Skeletal muscle cell (primary cell): ENCODE measurements at regions not wholly inside any gene's neighbourhood (a gene's known extent, or its start where the extent isn't known, plus 50 kb on each side); places are given as distances from the start of the nearest gene placed in this dataset.

ENCODE experiments used
- DNase-seq: peaks from one replicate; pipeline ENCODE4 v3.0.0-alpha.2; 2010; ENCODE audit warnings: low read depth
- H3K4me3 ChIP-seq: 2 replicates; pipeline ENCODE4 v1.5.1; 2011; ENCODE audit warnings: low read depth, mild to moderate bottlenecking, control low read depth, low read length, moderate library complexity

DNA sequence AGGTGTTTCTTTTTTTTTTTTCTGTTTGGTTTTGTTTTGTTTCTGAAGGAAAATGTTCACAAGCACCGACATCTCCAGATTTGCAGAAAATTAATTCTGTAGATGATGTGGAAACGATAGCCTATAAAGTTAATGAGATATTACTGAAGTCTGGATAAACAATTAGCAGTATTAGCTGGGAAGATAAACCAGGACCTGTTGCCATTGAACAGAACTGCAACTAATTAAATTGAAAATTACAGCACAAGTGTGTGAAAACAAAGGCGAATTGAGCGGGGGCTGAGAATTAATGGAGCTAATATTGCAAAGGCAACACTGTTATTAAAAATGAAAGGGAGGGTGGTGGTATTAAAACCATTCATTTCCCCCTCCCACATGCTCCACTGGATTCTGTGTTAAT, 107.5 kb upstream of the AJAP1 start:
- no peak overlapping the region for H3K4me3 ChIP-seq
- DNase-seq = no peak

DNA sequence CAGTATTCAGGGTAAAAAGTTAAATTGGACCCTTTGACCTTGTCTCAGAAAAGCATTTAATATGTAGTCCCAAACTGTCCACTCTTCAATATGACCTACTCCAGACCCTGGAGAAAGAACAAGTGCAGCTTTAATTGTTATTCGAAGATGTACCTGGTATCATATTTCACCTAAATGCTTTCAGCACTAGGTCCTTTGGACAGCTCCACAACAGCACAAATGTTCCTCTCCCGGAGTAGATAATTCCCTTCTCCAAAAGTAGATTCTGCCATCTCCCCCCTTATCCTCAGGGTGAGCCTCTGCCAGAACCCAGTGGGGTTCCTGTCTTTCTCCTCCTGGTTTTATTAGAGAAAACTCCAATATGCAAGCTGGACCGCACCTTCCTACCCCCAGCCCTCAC, 104.5 kb upstream of the AJAP1 start:
- no peak overlapping the region for H3K4me3 ChIP-seq
- no peak for DNase-seq

DNA sequence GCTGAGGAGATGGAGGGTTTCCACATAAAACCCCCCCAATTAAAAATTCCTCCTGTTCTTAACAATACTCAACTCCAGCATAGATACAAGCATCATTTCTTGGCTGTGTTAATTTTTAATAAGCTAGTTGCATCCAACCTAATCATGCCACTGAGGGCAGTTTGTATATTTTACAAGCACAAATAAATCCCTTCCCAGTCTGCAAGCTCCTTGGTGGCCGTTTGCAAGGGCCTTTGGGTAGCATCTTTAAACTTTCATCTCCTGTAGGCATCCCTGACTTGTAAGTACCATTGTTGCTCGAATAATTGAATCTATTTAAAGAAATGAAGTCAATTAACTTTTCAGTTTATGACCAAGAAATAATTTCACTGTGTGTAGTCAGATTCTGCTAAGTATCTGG, 103.5 kb upstream of the AJAP1 start:
- H3K4me3 ChIP-seq = no peak overlapping the region
- DNase-seq = no peak

DNA sequence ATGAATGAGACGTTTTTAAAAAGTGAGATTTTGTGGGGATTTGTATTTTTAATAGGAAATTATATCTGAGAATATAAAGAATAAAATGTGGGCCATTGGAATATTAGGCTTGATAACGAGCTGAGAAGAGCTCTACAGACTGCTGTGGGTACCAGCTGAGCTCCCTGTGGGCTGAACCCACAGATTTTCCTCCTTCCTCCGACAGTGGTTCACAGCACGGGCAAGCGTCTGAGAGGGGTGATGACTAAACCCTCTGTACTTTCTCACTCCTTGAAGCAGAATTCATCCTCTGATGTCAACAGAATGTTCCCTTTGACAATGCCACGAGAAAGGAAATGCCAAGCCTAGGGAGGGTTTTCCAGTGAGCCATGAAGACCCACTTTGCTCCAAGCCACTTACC, 102.7 kb upstream of the AJAP1 start:
- no peak for DNase-seq

DNA sequence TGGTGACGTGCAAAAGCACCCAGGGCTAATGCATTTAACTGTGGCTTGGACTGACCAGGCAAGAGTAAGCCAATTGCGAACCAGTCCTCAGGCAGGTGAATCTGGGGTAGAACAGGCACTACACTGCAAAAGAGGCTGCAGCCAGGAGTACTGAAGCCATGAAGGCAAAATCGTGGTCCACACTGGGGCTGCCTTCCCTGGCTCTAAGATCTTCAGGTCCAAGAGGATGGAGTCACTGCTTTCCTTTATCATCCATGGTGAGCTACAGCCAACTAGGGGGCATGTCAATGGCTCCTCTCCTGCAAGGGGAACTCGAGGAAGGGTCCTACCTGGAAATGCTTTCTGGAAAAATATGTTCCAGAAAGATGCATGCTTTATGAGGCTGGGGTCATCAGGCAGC, 100.6 kb upstream of the AJAP1 start:
- no peak overlapping the region for H3K4me3 ChIP-seq
- no peak for DNase-seq

More for the DNA sequence above, 102.7 kb upstream of the AJAP1 start:
- no peak overlapping the region for H3K4me3 ChIP-seq

DNA sequence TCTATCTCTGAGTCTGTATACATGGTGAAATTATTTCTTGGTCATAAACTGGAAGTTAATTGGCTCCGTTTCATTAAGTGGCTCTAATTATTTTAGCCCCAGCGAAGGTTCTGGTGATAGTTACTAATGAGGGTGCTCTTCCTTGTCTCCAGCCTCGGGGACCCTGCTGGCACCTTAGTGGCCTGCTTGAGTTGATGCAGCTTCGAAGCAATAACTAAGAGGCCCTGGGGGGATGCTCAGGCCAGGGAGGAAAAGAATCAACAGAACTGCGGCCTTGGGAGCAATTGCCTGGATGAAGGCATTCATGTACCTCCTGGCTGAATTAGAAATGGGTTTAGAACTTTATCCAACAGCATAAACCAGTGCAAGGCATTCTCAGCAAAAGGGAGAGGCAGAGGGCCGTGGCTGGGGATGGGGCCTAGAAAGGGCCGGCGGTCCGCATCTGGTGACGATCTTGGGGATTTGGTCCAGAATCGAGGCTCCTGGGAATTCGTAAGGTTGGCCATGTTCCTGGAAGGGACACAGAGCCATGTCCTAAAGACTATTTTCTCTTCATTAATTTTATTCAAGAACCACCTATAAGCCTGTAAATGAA, 100.0 kb upstream of the AJAP1 start:
- no peak overlapping the region for H3K4me3 ChIP-seq
- DNase-seq = no peak

DNA sequence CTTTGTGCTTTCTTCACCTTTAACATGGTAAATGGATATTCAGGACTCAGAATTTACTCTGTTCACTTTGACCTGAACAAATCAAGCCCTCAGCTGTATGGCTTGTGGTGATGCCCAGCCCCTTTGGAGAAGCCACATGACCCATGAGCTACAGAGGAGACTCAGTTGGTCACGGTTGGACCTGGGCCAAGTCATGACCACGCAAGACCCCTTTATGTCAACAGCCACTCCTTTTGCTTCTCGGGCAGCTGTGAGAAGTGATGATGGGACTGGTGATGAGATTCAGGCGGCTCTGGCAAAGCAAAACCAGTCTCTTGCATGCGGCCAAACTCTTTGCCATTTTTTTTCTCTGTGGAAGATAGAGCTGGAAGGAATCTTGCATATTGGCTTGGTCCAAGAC, 96.5 kb upstream of the AJAP1 start:
- no peak for DNase-seq
- H3K4me3 ChIP-seq = no peak overlapping the region

DNA sequence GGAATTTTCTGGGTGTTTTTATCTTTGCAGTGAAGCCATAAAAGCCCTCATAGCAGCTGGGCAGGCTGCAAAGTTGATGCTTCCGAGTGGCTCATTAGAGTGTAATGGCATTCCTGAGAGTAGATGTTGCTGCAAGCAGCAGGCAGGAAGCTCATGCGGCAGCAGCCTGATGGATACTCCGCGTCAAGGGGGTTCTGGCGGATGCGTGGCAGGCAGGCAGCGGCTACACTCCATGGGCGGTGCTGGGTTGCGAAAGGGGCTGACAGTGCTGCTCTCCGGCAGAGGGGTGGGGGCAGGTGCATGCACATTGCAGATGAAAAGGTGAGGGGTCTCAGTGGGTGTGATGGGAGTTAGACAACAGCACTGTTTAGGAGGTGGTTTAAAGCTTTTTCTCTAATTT, 93.2 kb upstream of the AJAP1 start:
- DNase-seq = no peak

DNA sequence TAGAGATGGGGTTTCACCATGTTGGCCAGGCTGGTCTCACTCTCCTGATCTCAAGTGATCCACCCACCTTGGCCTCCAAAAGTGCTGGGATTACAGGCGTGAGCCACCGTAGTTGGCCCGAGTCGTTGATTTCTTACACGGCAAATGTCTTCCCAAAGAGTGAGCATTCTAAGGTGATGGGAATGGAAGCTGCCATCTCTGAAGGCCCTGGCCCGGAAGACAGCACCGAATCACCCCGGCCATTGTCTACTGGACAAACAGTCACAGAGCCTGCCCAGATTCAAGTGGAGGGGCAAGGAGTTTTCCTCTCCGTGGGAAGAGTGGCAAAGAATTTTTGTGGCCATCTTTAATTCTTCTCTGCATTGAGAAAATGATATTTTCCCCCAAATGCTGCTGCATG, 92.1 kb upstream of the AJAP1 start:
- no peak overlapping the region for H3K4me3 ChIP-seq
- DNase-seq = no peak

More for the DNA sequence above, 93.2 kb upstream of the AJAP1 start:
- no peak overlapping the region for H3K4me3 ChIP-seq

DNA sequence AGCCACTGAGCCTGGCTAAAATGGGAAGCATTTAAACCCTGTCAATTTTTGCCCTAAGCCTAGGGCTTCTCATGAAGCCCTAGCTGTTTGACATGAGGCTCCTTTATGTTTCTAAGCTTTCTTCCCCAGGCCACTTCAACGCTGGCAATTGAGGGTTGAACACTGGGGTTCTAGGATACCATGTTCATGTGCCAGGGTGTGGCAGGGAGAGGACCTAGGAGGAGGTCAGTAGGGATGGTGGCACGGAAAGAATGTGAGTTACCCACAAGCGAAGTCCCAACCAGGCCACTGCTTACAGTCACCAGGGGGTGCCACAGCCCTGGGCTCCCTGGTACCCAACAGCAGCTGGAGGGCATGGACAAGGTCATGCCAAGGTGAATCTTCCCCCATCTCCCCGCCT, 90.8 kb upstream of the AJAP1 start:
- no peak overlapping the region for H3K4me3 ChIP-seq
- DNase-seq = no peak

DNA sequence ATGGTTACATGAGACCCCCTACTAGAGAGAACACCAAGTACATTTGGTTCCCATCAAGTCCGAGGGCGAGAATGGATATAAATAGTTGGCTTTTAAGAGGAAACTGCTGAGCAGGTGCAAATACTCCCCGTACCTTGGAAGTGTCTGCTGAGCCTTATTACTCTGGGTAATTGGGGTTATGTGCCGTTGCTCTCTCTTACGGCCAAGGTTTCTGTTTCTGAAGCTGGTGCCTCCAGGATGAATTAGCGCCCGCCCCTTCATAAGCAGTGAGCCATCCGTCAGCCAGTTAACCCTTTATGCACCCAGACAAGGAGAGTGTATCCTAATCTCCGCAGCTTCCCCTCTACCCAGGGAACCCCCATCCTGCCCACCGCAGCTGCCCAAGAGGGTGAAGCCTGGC, 90.4 kb upstream of the AJAP1 start:
- no peak overlapping the region for H3K4me3 ChIP-seq
- no peak for DNase-seq

DNA sequence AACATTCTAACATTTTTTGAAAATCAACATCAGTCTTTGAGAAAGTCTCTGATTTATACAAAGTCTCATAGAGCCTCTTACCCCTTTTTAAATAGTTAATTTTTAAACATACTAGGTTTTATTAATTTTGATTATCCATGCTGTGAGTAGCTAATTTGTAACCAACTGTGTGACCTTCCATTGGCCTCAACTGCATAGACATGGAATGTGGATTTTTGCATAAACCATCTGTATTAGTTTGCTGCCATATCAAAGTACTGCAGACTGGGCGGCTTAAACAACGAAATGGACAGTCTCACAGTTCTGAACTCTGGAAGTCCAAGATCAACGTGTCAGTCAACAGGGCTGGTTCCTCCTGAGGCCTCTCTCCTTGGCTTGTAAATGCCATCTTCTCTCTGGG, 89.2 kb upstream of the AJAP1 start:
- DNase-seq = no peak
- no peak overlapping the region for H3K4me3 ChIP-seq

DNA sequence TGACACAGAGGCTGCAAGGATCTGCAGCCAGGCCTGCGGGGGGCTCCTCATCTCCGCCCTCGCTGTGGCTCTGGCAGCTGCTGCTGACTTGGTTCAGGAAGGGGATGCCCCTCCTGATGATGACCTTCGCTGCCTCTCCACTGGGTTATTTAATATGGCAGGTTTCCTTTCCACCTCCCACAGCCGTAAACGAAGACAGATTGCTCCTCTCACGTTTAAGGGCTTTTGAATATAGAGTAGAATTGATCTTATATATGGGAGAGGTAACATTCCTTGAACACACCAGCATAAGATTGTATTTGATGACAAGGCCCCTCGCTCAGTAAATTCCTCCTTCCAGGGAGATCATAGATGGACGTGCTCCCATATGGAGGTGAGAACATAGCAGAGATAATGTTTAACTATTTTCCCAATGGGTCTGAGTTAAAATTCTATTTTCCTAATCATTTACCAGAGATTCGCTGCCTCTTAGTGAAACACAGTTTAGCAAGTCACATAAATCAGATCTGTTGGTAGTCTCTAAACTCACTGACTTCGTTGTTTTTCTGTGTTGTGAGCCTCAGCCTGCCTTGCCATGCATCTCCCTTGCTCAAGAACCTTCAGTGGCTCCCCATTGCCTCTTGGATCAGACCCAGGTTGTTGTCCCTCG, 88.5 kb upstream of the AJAP1 start:
- H3K4me3 ChIP-seq = no peak overlapping the region
- no peak for DNase-seq

DNA sequence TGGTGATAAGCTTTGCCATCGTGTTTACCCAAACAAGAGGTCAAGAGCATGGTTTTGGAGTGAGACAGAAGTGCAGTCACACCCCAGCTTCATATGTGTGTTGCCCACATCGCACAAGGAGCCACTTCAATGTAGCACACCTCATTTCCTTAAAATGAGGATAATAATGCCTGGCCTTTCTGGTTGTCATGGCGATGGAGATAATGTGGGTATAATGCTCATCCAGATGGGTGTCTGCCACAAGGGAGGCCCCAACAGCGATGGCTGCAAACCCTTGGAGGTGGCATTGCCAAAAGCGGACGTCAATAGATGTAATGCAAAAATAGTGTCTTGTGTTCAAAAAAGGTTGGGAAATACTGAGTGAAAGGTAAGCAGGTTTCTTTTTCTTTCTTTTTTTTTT, 83.1 kb upstream of the AJAP1 start:
- no peak overlapping the region for H3K4me3 ChIP-seq
- no peak for DNase-seq

DNA sequence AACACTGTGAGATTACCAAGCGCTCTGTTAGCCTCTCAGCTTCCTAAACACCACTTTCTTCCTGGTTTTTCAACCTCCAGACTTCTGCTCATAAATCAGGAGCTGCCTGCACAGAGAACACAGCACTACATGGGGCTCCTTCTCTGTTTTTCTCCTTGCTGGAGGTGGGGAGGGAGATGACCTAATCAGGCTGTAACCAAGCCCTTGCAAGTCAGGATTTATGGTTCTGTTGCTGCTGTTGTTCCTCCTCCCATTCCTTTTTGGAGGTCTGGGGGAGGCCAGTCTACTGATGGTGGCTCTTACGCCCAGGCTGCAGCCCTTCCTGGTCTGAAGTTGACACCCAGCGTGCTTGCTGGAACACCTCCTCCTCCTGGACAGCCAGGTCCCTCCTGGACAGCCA, 80.9 kb upstream of the AJAP1 start:
- no peak for DNase-seq
- no peak overlapping the region for H3K4me3 ChIP-seq

DNA sequence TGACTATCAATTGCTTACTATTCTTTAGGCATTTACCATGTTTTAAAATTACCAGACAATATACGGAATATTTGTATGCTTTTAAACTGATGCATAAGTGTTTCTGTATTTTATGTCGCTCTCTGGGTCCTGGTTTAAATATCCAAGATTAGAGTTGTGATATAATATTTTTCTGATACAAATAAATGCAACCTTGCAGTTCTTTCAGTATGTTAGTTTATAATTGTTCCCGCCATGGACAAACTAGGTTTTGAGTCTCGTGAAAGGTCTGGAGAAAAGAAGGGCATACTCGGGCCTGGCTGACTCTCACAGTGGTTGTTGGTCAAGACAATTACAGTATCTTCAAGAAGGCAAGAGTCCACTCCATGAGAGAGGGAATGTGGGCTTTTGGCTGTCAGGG, 72.6 kb upstream of the AJAP1 start:
- H3K4me3 ChIP-seq = no peak overlapping the region
- no peak for DNase-seq

DNA sequence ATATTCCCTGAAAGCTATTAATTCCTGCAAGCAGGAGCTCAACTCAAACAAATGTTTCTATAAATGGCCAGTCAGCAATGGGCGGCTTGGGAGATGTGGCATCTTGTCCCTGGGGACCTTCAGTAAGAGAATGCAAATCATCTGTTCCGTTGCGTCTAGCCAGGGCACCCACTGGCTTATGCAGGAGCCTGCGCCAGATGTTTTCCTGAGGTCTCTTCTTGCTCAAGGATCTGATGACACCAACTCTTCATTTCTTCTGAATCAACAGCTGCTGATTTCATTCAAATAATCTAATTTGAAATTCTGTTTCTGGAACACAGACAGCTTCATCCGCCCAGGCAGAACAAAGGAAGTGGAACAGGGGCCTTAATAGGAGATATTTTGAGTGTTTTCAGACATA, 70.0 kb upstream of the AJAP1 start:
- DNase-seq = no peak
- no peak overlapping the region for H3K4me3 ChIP-seq

DNA sequence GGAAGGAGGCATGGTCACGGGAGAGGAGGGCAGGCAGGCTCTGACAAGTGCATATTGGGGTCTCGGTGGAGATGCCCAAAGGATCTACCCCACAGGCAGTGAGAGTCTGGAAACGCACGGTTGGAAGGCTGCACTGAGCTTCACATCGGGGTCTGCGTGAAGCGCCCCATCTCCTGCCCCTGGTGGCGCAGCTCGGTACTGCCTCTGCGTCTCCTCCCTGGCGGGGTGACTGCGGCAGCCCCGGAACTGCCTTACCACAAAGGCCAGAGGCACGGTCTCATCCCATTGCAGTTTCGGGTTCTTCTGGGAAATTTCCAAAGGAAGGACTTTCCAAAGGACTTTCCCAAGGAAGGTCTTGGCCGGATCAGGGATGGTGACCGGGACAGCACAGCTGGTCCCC, 69.2 kb upstream of the AJAP1 start:
- no peak overlapping the region for H3K4me3 ChIP-seq
- DNase-seq = no peak

DNA sequence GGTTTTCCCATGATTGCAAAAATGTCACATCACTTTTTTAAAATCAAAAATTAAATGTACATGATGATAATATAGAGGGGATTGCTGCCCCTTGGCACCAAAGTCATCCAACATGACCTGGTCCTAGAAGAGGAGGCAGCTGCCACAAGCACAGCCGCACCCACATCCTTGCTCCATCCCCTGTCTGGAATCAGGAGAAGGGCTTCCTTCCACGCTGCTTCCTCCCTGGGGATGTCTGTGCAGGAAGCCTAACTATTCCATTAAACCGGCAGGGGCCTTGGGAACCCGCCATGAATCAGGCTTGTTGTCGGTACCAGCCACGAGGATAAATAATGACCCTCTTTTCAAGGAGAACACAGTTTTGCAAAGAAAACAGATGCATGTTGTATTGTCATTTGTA, 68.7 kb upstream of the AJAP1 start:
- DNase-seq = no peak
- no peak overlapping the region for H3K4me3 ChIP-seq

DNA sequence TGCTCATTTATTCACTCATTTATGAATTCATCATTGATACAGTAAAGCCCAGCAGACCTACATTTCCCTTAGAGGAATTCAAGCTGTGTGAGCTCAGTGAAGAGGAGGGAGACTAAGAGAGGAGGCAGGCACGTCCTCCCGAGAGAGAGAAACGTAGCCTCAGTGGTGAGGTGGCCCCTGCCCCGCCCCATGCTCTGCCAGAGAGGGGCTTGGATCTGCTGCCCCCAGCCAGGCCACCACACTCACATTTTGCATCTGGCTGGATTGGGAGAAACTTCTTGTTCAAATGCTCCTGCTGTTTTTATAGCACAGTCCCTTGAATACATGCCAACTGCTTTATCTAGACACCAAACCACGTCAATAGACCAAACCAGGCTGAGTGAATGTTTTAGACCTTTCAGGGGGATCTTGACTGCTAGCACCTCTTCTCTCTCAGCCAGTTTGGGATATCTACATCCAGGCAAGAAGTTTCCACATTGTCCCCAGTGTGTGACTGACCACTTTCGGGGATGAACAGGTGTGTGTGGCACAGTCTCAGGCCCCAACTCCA, 67.7 kb upstream of the AJAP1 start:
- no peak overlapping the region for H3K4me3 ChIP-seq
- no peak for DNase-seq

DNA sequence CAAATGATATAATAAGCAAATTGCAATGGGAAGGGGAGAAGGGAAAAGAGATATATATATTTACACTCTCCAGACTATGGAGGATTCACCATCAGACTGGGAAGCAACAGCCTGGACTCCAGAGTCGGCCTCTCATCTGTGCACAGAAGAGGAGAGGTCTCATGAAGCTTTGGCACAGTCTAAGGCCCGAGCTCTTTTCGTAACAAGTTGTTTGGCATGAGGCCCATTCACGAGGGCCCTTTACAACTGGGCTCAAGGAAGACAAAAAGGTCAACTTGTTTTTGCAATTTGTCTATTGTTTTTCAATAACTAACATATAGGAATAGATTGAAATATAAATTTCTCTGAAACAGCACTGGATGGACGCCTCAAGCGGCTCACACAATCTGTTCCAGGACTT, 66.7 kb upstream of the AJAP1 start:
- DNase-seq = no peak
- no peak overlapping the region for H3K4me3 ChIP-seq
